T-helper 1 cell treated with Interleukin-12 subunit alpha and Interleukin-12 subunit beta and Interleukin-4 antibody, amounts not matched to agents 30 μg/mL and 1 μg/mL, for 36 hours (primary cell): ENCODE measurements at regions not wholly inside any gene's neighbourhood (a gene's known extent, or its start where the extent isn't known, plus 50 kb on each side); places are given as distances from the start of the nearest gene placed in this dataset.
"Not testable (repeated sequence)": the region's sequence is repeated elsewhere in the genome, so short reads cannot be mapped to it uniquely, and the experiment has no call there.

ENCODE experiments used
- H3K27ac Mint-ChIP-seq: one replicate; pipeline ENCODE4 v1.8.0; 2021; ENCODE audit warnings: mild to moderate bottlenecking, mixed read lengths
- H3K27me3 Mint-ChIP-seq: one replicate; pipeline ENCODE4 v1.8.0; 2021; ENCODE audit warnings: low read depth, mixed read lengths
- H3K36me3 Mint-ChIP-seq: one replicate; pipeline ENCODE4 v1.8.0; 2021; ENCODE audit warnings: low read depth, mixed read lengths
- H3K4me1 Mint-ChIP-seq: one replicate; pipeline ENCODE4 v1.8.0; 2021; ENCODE audit warnings: low read depth, mixed read lengths
- H3K4me3 Mint-ChIP-seq: one replicate; pipeline ENCODE4 v1.8.0; 2021; ENCODE audit warnings: mild to moderate bottlenecking, moderate library complexity, mixed read lengths
- H3K9me3 Mint-ChIP-seq: one replicate; pipeline ENCODE4 v1.8.0; 2021; ENCODE audit warnings: mixed read lengths

DNA sequence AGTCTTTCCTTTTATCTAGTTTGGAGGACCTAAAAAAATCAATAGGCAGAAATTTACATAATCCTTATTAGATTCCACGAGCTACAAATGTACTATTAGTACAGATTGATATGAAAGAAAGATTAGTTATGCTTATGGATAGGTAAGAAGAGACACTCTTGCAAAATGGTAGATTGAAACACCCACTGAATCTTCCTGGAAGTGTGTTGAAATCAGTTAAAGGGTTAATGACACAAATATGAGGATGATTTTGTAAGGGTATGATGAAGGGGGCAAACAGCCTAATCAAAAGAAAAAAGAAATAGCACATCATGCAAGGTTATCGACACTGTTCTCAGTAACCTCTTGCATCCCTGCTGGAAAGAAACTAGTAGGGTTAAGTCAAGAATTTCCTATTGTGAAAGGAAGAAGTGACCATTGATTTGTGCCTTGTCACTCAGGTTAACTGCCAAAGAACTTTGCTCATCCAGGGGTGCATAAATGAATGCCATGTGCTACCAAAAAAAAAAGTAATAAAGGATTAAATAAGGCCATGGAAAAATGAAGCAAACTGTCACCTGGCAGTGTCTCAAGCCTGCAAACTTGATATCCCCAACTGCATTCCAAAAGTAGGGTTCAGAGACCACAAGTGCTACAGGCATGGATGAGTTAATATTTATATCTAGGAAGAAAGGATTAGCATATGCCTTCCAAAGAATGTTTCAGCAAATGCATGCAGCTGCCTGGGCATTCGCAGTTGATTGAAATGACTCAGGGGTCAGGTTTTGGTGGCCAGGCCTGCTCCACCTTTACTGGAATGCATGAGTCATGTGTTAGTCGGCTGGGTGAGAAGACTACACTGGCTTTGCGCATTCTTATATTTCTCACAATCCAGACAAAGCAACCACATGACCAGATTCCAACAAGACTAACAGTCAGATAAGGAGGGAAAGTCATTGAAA, 78.3 kb upstream of the ATXN3L start:
- peaks cover 11% of the 10 kb centered on the region for H3K4me1 Mint-ChIP-seq
- no peak overlapping the region for H3K4me3 Mint-ChIP-seq
- H3K36me3 Mint-ChIP-seq: peaks cover 5% of the 10 kb centered on the region
- no peak overlapping the region for H3K27ac Mint-ChIP-seq
- H3K27me3 Mint-ChIP-seq: no peaks in the 10 kb centered on the region
- H3K9me3 Mint-ChIP-seq: peaks cover 19% of the 10 kb centered on the region

DNA sequence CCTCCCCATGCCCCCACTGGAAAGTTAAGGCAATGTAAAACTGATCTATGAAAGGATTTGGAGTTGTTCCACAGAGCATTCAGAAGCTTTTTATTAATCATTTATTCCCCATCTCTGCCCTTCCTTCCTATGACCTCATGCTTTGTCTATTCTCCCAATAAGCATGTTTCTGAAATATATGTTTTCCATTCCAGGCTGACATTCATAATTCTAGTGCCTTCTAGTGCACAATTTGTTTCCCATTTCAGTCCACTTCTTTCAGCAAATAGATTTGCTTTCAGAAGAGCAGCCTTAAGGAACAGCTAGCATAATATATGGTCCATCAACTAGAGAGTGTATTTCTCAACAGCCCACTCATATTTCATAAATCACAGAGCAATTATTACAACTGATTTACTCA, 77.1 kb upstream of the ATXN3L start:
- Mint-ChIP-seq H3K27me3 (no peaks in the 10 kb centered on the region), H3K4me3 (no peak overlapping the region), H3K4me1 (peaks cover 11% of the 10 kb centered on the region), H3K36me3 (peaks cover 5% of the 10 kb centered on the region), H3K9me3 (peaks cover 19% of the 10 kb centered on the region), H3K27ac (no peak overlapping the region)

DNA sequence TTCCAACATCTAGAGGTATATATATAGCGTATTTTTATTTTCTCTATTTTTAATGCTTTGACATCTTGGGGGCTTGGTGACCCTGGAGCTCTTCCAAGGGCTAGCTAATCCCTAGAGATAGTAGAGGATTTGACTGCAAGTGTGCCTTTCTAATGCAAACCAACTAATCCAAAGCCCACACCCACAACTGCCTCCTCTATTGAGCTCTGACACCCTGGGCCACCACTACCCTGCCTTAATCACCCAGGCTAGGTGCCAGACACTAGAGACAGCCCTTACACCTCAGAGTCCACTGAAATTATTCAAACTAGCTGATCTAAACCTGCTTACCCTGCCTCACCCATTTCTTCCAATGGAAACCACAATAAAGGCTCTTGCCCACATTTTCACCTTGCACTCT, 69.6 kb upstream of the ATXN3L start:
- Mint-ChIP-seq H3K4me3 (no peak overlapping the region), H3K9me3 (peaks cover 11% of the 10 kb centered on the region), H3K36me3 (no peaks in the 10 kb centered on the region), H3K27me3 (no peaks in the 10 kb centered on the region), H3K27ac (no peak overlapping the region), H3K4me1 (no peaks in the 10 kb centered on the region)

DNA sequence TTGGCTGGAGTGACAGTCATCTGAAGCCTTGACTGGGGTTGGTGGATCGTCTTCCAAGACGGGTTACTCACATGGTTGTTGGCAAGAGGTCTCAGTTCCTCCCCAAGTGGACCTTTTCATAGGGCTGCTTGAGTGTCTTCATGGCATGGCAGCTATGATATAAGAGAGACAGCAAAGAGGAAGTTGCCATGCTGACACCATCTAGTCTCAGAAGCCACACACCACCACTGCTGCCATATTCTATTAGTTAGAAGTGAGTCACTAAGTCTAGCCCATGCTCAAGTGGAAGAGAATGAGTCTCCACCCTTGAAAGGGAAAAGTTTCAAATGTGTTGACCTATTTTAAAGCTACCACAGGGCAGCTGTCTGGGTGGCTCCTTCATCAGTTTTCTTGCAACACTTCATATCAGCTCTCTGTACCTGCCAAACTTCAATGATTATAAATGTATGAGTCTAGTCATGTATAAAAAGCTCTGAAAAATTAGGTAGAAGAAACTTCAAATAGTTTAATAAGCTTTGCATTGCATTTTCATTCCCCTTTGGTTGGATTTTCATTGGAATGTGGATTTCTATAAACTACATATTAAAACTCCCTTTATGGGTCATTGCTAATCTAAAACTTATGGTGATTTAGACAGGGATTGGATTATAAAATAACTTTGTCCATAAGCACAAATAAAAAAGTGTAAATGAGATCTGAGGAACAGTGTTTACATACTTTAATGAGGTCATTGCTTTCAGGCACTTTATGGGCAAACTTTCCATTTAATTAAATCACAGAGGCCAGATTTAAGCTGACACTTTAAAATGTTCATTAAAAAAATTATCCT, 68.0 kb upstream of the ATXN3L start:
- H3K36me3 Mint-ChIP-seq: no peaks in the 10 kb centered on the region
- no peak overlapping the region for H3K27ac Mint-ChIP-seq
- H3K27me3 Mint-ChIP-seq: no peaks in the 10 kb centered on the region
- peaks cover 4% of the 10 kb centered on the region for H3K9me3 Mint-ChIP-seq
- no peak overlapping the region for H3K4me3 Mint-ChIP-seq
- no peaks in the 10 kb centered on the region for H3K4me1 Mint-ChIP-seq

DNA sequence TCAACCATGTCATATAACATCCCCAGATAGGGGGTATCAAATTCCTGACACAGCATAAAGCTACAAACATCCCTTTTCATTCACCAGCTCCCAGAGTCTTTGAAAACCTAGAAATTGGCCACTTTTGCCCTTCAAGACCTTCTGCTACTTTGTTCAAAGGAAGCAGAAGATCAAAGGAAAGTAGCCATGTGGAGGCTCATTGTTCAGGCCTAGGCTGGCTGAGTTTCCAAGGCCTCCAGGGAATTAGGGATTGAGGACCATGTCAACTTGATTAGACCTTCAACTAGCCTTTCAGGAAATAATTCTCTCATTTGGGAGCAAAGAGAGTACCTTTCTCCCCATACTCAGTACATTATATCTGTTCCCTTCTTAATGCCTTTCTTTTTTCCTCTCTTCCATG, 66.8 kb upstream of the ATXN3L start:
- Mint-ChIP-seq H3K9me3 (peaks cover 4% of the 10 kb centered on the region), H3K27me3 (no peaks in the 10 kb centered on the region), H3K4me3 (no peak overlapping the region), H3K36me3 (no peaks in the 10 kb centered on the region), H3K4me1 (no peaks in the 10 kb centered on the region), H3K27ac (no peak overlapping the region)

DNA sequence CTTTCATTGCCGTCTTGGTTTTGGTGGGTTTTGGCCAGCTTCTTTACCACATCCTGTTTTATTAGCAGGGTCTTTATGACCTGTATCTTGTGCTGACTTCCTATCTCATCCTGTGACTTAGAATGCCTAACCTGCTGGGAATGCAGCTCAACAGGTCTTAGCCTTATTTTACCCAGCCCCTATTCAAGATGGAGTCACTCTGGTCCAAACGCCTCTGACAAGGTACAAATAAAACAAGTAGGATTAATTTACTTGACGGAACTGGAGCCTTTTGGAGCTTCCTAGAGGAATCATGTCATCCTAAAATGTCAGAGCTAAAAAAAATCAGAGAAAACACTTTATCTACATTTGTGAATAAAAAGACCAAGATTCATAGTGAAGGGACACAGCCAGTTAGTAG, 66.2 kb upstream of the ATXN3L start:
- H3K9me3 Mint-ChIP-seq: peaks cover 4% of the 10 kb centered on the region
- no peaks in the 10 kb centered on the region for H3K36me3 Mint-ChIP-seq
- H3K27ac Mint-ChIP-seq: no peak overlapping the region
- no peak overlapping the region for H3K4me3 Mint-ChIP-seq
- H3K4me1 Mint-ChIP-seq: no peaks in the 10 kb centered on the region
- no peaks in the 10 kb centered on the region for H3K27me3 Mint-ChIP-seq

DNA sequence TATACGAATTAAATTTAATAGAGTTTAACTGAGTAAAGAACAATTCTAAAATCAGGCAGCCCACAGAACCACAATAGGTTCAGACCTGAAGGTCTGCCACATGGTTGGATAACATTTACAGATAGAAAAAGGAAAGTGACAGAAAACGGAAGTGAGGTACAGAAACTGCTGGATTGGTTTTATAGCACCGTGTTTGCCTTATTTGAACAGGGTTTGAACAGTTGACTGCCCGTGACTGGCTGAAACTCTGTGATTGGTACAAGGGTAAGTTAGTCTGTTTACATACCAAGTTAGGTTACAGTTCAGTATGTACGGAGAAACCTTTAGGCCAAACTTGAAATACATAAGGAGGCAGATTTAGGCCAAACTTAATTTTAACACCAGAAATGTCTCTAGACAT, 64.1 kb upstream of the ATXN3L start:
- H3K4me3 Mint-ChIP-seq: no peak overlapping the region
- peaks cover 8% of the 10 kb centered on the region for H3K4me1 Mint-ChIP-seq
- no peaks in the 10 kb centered on the region for H3K36me3 Mint-ChIP-seq
- H3K27me3 Mint-ChIP-seq: no peaks in the 10 kb centered on the region
- no peaks in the 10 kb centered on the region for H3K9me3 Mint-ChIP-seq
- H3K27ac Mint-ChIP-seq: no peak overlapping the region

DNA sequence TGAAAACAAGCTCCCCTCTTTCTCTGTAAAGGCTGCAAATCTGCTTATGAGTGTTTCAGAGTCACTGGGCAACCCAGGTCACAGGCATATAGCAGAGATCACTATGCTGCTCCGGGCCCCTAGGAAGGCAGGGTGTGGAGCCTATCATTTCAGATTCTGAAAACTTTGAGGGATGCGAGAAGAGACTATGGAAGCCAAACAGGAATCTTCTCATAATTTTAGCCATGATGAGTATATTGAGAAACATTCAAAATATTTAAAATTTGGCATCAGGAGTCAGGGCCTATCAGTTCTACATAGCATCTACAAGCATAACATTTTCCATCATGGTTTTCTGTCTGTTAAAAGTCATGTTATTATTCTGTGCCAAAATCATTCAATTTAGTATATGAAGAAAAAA, 61.7 kb upstream of the ATXN3L start:
- no peak overlapping the region for H3K27ac Mint-ChIP-seq
- peaks cover 14% of the 10 kb centered on the region for H3K4me1 Mint-ChIP-seq
- no peaks in the 10 kb centered on the region for H3K27me3 Mint-ChIP-seq
- no peaks in the 10 kb centered on the region for H3K9me3 Mint-ChIP-seq
- H3K36me3 Mint-ChIP-seq: no peaks in the 10 kb centered on the region
- H3K4me3 Mint-ChIP-seq: no peak overlapping the region

DNA sequence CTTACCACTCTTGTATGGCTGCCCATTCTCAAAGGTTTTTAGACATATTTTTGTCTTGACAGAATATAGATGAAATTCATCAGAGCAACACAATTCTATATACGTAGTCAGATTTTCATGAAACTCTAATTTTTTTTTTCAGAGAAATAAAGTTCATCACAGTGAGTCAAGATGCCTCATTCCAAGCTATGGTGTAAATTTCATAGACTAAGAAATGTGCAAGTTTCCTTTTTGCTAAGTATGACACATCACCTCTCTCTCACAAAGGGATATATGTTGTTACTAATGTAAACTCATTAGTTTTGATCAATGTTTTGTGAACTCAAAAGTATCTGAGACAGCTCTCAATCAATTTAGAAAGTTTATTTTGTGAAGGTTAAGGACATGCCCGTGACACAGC, 60.4 kb upstream of the ATXN3L start:
- Mint-ChIP-seq H3K36me3 (no peaks in the 10 kb centered on the region), H3K4me1 (peaks cover 14% of the 10 kb centered on the region), H3K27ac (peak overlapping the region; percentile 61), H3K9me3 (no peaks in the 10 kb centered on the region), H3K4me3 (no peak overlapping the region), H3K27me3 (no peaks in the 10 kb centered on the region)

DNA sequence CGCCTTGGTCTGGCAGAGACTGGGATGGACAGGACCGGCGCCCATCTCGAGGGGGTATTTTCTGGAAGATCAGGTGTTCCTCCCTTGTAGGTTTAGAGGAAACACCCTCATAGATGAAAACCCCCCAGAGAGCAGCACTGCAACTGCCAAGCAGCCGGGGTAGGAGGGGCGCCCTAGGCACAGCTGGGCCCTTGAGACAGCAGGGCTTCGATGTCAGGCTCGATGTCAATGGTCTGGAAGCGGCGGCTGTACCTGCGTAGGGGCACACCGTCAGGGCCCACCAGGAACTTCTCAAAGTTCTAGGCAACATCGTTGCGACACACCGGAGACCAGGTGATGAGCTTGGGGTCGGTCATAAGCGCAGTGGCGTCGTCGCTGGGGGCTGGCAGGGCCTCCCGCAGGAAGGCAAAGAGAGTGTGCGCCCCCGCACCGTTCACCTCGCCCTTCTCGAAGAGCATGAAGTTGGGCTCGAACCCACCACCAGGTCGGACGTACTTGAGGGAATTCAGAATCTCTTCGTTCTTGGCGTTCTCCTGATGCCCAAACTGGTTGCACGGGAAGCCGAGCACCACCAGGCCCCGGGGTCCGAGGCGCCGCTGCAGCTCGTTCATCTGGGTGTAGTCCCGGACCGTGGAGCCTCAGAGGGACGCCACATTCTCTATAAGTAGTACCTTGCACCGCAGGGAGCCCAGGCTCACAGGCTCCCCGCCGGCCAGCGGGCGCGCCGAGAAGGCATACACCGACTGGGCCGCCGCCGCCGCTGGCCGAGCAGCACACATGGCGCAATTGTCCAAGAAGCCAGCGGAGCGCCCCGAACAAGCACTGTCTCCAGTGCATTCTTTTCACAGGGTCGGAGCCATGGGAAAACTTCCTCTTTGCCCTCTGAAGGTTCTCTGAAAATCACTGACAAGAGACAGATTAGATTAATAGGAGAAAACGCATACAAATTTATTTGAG, 59.0 kb upstream of the ATXN3L start:
- peaks cover 18% of the 10 kb centered on the region for H3K4me1 Mint-ChIP-seq
- H3K27me3 Mint-ChIP-seq, H3K9me3 Mint-ChIP-seq, H3K27ac Mint-ChIP-seq, H3K4me3 Mint-ChIP-seq, H3K36me3 Mint-ChIP-seq: not testable (repeated sequence)

DNA sequence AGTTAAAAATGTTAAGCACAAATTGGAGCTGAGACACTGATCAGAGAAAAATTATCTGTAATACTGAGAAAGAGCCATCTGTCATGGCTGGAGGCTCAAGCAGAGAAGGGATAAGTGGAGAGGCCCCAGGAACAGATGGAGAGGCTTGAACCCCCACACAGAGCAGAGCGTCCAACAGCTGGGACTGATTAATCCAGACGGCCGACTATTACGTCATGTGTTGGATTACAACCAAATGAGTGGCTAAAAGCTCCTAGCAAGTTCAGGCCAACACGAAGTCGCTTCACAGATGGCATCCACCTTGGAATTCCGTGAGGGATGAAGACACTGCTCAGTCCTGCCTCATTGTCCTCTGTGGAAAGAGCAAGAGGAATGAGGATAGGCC, 57.7 kb upstream of the ATXN3L start:
- H3K4me3 Mint-ChIP-seq: no peak overlapping the region
- H3K9me3 Mint-ChIP-seq: no peaks in the 10 kb centered on the region
- no peaks in the 10 kb centered on the region for H3K27me3 Mint-ChIP-seq
- H3K27ac Mint-ChIP-seq: no peak overlapping the region
- H3K36me3 Mint-ChIP-seq: no peaks in the 10 kb centered on the region
- peaks cover 27% of the 10 kb centered on the region for H3K4me1 Mint-ChIP-seq

DNA sequence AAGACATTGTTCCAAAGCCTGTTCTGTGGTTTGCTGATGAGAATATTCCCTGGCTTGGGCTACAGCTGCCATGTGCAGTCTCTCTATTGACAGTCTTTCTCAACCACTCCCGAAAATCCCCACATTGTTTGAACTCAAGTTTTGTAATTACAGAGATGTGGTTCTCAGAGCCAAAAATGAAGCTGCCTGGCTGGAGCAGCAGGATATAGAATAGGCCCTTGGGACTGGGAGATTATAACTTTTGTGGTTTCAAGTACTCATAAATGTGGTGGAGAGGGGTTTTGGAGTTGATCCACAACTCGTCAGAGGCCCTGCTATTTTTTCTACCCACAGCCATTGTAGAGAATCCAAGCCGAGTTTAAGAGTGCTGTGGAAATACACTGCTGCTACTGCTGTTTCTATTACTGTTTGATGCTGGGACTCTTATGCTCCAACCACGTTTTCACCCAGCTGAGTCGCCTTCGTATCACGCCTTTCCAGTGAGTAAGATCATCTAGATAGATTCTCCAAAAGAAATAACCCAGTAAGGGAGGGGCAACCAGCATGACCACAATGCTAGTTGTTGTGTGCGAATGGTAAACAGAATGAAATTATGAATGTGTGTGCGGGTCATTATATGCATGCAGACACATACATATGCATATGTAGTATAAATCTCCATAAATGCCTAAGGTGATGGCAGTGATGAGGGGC, 57.1 kb upstream of the ATXN3L start:
- no peaks in the 10 kb centered on the region for H3K27me3 Mint-ChIP-seq
- peaks cover 27% of the 10 kb centered on the region for H3K4me1 Mint-ChIP-seq
- H3K4me3 Mint-ChIP-seq: no peak overlapping the region
- no peaks in the 10 kb centered on the region for H3K9me3 Mint-ChIP-seq
- H3K27ac Mint-ChIP-seq: no peak overlapping the region
- no peaks in the 10 kb centered on the region for H3K36me3 Mint-ChIP-seq

DNA sequence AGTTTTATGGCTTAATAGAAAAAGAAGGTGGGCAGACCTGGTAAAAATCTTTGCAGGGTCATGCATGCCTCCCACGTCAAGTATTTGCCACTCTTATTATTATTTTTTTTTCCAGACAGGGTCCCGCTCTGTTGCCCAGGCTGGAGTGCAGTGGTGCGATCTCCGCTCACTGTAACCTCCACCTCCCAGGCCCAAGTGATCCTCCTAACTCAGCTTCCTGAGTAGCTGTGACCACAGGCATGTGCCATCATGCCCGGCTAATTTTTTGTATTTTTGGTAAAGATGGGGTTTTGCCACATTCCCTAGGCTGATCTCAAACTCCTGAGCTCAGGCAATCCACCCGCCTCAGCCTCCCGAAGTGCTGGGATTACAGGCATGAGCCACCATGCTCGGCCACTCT, 55.7 kb upstream of the ATXN3L start:
- not testable (repeated sequence) for H3K27ac Mint-ChIP-seq, H3K36me3 Mint-ChIP-seq, H3K4me3 Mint-ChIP-seq, H3K27me3 Mint-ChIP-seq, H3K9me3 Mint-ChIP-seq
- H3K4me1 Mint-ChIP-seq: peaks cover 27% of the 10 kb centered on the region

DNA sequence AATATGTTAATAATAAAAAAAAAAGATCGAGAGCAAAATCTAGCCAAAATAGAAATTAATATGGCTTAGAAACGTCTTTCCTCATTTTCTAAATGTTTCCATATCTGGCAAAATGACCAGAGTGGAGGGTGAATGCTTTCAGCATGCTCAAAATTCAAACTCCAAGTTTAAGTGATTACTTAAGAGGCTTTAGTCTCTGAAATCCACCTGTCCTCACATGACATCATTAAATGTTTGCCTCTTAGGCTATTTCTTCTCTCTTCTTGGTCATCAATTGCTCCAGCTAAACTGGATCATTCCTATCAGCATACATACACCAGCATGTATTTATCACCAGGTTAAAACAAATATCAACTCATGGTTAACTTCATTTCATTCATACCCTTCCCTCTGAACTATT, 54.5 kb upstream of the ATXN3L start:
- no peaks in the 10 kb centered on the region for H3K27me3 Mint-ChIP-seq
- peaks cover 4% of the 10 kb centered on the region for H3K36me3 Mint-ChIP-seq
- no peaks in the 10 kb centered on the region for H3K9me3 Mint-ChIP-seq
- peaks cover 19% of the 10 kb centered on the region for H3K4me1 Mint-ChIP-seq
- H3K4me3 Mint-ChIP-seq: no peak overlapping the region
- H3K27ac Mint-ChIP-seq: peak overlapping the region; percentile 20
